Stimulated activated CD4-positive, alpha-beta T cell treated with anti-CD3 and anti-CD28 coated beads, TNF-alpha, amount 100 ng/mL, for 48 hours (primary cell): ENCODE measurements at regions not wholly inside any gene's neighbourhood (a gene's known extent, or its start where the extent isn't known, plus 50 kb on each side); places are given as distances from the start of the nearest gene placed in this dataset.
"Not testable (repeated sequence)": the region's sequence is repeated elsewhere in the genome, so short reads cannot be mapped to it uniquely, and the experiment has no call there.

Experiments used
- DNase-seq, 3 donors: peaks; one replicate each; pipeline ENCODE4 v3.0.0-alpha.2; 2020; ENCODE audit warnings: low read depth in 3 of 3

DNA sequence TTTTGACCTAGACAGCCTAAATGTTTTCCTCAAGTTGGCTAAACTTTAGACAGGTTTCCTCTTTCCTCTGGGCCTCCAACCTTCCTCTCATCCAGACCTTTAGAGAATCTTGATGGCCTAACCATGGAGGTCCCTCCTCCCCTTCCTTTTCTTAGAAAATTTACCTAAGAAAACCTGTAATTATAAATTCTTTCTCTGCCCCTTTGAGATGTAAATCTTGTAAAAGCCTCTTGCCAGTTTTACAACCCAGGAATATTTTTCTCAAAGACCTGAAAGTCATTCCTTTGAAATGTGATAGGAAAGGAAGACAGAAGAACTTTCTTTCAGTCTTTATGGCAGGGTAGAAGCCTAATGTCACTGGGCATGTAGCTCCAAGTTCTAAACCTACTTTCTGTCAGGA, 1752.6 kb upstream of the C9orf72 start:
- DNase-seq = no peak

DNA sequence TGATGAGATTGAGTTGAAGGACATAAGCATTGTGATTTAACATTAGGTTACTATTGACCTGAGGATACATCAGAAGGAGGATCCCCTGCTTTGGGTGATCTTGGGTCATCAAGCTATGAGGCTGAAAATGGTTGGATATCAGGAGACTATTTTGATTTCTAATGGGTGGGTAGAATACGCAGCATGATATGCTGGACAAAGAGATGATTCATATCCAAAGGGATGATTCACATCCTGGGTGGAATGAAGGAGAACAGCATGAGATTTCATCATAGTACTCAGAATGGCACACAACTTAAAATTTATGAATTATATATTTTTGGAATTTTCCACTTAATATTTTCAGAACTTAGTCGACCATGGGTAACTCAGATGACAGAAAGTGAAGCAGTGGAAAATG, 1759.5 kb upstream of the C9orf72 start:
- no peak for DNase-seq

DNA sequence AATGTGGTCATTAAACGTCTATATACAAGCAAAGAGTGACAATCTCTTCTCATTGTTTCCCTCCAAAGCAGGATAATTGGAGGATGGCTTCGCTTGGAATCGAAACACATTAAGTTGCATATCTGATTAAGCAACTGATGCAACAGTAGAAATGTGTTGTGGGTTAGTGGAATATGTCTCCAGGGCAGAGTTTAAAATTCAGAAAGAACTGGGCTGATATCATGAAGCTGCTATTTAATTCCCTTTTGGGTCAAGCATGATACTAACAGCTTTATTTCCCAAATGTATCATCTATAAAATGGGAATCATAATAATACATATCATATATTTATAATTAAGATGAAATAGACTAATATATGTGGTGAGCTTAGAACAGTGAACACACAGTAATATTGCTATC, 1763.0 kb upstream of the C9orf72 start:
- no peak for DNase-seq

DNA sequence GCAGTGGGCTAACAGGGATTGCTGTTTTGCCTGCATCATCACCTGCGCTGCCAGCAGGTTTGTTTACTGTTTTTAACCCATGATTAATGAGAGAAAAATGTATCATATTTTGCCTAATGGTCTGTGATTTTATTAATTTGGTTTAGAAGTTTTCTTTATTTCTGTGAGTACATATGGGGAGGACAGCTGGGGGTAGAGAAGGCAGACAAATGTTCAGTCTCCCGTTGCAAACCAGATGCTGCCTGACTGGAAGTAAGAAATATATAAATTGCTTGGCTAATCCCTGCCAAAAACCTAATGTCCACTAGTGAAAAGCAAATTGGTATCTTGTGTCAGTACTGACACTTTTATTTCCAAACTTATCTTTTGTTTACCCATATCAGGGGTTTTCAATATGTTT, 1766.1 kb upstream of the C9orf72 start:
- no peak for DNase-seq

DNA sequence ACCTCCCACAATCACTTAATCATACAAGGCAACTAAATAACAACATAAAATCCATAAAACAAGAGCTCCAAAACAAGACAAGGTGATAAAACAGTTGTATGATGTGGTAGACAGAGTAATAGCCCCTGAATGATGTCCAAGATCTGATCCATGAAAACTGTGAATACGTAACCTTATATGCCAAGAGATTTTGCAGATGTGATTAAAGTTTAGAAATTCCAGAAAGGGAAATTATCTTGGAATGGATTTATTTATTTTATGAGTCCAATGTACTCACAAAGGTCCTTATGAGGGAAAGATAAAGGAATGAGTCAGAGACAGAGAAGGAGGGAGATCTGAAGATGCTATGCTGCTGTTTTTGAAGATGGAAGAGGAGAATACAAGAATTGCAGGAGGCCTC, 1775.7 kb upstream of the C9orf72 start:
- no peak for DNase-seq

DNA sequence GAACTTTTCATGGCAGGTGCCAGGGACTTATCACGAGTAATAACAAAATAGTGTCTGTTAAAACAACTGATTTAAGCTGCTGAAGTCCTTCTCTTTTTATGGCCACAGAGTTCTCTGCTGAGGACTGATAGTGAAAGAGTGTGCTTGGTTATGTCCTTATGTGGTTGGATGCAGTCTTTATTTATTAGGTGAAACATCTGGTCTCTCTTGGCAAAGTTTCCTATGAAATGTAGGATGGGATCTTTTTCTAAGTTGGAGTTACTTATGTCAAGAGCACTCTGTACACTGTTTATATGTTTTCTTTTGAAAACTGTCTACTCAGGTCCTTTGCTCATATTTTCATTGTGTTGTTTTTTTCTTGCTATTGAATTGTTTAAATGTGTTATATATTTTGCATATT, 1816.1 kb upstream of the C9orf72 start:
- DNase-seq = no peak

DNA sequence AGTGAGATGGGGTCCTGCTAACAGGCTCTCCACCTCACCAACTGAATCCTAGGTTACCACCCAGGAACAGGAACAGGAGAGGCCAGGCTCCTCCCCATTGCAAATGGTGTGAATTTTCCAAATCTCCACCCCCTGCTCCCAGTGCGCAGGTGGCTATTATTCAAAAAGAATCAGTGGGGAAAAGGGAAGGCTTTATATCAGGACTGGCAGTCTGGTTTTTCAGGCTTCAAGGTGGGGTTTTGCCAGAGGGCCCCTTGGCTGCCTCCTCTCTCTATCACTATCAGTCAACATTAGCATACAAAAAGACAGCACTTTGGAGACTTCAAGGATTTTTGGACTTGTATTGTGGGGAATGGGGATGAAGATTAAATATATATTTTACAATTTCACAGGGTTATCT, 1817.6 kb upstream of the C9orf72 start:
- DNase-seq = no peak

DNA sequence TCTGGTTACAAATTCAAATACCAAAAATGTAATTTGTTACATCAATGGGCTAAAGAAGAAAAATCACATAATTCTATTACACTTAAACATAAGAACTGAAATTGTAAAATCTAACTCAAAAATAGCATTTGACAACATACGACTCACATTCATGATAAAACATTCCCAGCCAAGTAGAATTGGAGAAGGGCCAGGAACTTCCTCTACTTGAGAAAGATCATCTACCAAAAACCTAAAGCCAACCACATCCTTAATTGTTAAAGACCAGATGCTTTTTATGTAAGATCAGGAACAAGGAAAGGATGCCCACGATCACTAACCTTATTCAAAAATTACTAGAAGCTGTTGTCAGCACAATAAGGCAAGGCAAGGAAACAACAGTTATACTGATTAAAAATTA, 1819.8 kb upstream of the C9orf72 start:
- DNase-seq = no peak

DNA sequence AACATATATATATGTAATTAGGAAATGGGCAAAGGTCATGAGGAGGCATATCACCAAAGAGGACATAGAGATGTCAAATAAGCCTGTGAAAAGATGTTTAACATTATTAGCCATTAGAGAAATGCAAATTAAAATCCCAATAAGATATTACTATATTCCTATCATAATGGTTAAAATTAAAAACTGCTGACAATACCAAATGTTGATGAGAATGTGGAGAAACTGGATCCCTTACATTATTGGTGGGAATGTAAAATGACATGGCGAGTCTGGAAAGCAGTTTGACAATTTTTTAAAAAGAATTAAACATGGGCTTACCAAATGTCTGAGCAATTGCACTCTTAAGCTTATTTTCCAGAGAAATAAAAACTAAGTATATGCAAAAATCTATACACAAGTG, 1821.6 kb upstream of the C9orf72 start:
- no peak for DNase-seq

DNA sequence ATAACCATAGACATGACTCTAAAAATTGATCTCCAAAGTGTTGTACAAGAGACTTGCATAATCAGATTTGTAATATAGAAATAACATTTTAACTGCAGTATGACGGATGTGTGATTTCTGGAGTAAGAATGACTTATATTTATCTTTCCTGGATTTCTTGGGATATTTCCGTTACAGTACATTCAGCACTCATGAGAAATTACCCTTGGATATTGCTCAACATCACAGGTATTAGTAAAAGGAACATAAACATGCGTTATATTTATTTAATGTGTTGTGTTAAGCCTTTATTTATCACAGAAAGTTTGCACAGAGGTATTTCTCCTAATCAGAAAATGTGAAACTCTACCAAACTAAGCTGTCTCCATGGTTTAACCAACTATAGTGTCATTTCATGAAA, 1823.9 kb upstream of the C9orf72 start:
- DNase-seq = no peak

DNA sequence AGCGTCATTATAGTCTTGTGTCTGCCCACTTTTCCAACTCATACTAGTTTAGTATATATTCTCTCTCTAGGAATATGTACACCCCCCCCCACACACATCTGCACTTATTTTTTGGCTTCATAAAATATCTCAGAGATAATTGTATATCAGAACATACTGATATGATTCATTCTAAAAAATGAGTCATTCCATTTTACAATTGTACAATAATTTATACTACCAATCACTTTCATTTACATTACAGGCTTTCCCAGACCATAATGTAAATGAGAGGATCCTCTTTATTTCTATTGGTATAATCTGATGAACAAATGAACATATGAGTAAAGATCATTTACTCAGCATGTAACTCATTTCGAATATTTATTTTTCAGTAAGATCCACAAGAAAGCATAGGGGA, 1842.9 kb upstream of the C9orf72 start:
- no peak for DNase-seq

DNA sequence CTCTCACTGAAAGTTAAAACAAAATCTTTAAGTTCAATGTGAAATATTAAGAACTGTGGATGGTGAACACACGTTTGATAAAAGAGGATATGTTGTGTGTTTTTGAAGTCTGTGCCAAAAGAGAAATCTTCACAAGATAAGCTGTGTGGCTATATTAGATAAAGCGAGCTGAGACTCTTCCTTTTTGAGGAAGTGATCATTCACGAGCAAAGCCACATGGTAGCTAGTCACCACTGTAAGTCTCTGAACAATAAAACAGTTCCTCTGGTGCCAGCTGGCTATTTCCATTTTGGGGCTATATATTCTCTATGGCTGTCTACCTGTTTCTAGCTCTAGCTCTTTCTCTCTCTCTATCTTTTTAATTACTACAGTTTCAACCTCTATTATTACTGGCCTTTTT, 1849.2 kb upstream of the C9orf72 start:
- no peak for DNase-seq

DNA sequence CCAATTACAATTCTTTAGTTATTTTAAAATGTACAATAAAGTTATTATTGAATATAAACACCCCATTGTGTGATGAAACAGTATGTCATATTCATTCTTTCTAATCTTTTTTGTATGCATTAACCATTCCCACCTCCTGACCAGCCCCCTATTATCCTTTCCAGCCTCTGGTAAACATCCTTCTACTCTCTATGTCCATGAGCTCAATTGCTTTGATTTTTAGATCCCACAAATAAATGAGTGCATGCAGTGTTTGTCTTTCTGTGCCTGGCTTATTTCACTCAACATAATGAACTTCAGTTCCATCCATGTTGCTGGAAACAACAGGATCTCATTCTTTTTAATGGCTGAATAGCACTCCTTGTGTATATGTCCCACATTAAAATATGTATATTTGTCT, 1858.9 kb upstream of the C9orf72 start:
- no peak for DNase-seq

DNA sequence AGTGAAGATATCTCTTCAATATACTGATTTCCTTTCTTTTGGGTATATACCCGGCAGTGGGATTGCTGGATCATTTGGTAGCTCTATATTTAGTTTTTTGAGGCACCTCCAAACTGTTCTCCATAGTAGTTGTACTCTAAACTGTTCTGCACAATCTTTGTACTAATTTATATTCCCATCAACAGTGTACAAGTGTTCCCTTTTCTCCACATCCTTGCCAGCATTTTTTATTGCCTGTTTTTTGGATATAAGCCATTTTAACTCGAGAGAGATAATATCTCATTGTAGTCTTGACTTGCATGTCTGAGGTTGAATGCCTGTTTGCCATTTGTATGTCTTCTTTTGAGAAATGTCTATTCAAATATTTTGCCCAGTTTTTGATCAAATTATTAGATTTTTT, 1859.4 kb upstream of the C9orf72 start:
- not testable (repeated sequence) for DNase-seq

DNA sequence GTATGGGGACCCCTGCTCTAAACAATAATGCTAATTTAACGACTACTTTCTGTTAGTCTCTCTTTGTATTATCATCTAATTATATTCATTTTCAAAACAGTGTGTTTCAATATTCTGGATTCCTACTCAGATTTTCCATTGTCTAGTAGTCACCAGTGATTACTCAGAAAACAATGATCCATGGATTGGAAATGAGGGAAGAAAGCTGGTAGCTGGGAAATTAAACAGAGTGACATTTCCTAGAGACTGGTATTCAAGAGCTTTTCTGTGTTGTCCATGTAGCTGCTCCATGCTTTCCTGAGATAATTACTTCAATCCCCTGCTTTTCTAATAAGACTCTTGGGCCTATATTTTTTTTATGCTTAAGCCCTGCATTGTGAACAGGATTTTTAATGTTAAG, 1862.1 kb upstream of the C9orf72 start:
- DNase-seq = no peak

DNA sequence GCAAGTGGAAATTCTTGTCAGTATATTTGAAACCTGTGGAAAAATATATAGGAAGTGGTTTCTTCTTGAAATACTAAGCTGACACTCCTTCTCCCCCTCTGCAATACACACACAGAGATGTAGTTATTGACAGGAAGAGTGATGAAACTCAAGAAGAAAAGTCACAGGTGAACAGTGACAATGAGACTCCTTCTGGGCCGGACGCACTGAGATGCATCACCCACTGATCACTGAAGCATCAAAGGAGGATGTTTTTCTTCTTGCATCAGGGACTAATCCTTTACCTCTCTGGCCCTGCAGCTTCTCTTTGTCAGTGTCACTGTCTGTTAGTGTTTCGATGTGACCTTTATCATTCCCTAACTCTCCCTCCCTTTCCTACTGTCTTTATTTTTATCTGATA, 1864.2 kb upstream of the C9orf72 start:
- no peak for DNase-seq

DNA sequence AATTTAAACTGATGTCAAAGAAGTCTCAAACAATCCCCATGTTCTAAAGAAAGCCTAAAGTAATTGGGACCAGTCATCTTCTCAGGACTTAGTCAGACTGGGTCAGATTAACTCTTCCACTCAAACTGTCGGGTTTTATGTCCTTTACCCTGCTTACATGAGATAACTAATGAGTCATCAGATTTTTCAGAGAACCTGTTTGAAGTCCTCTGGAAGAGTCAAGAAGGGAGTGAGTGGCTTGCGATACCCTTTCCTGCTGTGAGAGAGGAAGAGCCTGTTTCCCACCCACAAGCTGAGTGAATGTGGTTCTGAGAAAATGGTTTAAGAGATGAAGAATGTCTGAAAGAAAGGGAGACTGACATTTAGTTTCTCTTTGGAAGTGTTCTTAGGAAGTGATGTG, 1866.7 kb upstream of the C9orf72 start:
- no peak for DNase-seq

DNA sequence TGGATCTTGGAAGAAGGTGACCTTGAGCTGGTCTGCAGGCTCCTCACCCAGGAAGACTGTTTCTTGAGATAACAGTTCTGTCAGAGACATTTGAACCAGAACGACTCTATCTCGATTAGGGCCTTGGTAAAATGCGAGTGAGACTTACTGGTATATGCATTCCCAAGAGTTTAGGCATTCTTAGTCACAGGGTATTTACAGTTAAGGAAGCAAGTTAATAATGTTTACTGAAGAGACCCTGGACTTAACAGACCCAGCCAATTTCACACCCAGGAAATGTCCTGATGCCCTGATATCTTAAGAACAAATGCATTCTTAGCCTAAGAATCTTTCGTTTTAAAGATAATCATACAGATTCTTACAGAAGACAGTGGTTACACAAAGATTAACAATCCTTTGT, 1867.2 kb upstream of the C9orf72 start:
- no peak for DNase-seq

DNA sequence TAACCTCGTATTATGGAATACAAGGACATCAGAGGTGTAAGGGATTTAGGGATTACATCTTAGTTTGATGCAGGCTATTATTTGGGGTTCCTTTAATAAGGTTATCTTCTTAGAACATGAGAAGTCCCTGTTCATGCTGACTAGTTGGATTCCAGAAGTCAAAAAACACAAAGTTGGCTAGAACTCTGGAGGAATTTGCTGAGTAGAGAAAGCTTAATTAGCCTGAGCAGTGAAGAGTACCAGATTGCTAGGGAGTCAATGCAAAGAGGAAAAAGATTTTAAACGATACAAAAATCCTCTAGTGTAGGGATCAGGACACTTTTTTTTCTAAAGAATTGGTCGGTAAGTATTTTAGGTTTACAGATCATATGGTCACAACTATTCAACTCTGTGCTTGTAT, 1872.5 kb upstream of the C9orf72 start:
- DNase-seq = no peak

DNA sequence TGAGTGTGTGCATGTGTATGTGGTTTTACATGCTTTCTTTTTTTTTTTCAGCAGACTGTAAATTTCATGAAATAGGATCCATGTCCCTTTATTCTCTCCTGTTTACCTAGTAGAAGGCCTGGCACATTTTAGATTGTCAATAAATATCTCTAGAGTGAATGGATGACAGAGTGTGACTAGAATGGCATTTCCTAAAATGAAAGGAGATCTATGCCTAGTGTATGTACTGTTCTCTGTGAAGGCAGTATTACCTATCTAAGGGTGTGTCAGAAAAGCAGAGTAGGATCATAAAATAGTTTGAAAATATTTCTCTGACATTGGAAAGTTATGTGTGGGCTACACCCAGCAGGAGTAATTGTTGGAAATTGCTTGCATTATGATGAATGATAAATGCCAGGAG, 1876.0 kb upstream of the C9orf72 start:
- no peak for DNase-seq

DNA sequence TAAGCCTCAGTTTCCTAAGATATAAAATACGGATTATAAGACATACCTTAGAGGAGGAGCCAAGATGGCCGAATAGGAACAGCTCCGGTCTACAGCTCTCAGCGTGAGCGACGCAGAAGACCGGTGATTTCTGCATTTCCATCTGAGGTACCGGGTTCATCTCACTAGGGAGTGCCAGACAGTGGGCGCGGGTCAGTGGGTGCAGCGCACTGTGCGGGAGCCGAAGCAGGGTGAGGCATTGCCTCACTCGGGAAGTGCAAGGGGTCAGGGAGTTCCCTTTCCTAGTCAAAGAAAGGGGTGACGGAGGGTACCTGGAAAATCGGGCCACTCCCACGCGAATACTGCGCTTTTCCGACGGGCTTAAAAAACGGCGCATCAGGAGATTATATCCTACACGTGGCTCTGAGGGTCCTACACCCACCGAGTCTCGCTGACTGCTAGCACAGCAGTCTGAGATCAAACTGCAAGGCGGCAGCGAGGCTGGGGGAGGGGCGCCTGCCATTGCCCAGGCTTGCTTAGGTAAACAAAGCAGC, 1877.1 kb upstream of the C9orf72 start:
- not testable (repeated sequence) for DNase-seq

DNA sequence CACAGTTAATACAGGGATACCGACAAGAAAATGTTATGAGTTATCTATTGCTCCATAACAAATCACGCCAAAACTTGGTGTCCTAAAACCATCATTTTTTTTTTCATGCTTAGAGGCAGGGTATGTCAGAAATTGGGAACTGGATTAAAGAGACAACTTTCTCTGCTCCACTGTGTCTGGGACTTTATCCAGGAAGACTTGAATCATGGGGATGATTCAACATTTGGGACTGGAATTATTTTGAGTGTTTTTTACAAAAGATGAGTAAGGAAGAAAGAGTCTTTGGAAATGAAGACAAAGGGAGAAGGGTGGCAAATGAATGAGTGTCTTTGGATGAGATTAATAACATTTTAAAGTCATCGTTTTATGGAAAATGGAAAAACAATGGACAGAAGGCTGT, 1883.7 kb upstream of the C9orf72 start:
- DNase-seq = no peak

DNA sequence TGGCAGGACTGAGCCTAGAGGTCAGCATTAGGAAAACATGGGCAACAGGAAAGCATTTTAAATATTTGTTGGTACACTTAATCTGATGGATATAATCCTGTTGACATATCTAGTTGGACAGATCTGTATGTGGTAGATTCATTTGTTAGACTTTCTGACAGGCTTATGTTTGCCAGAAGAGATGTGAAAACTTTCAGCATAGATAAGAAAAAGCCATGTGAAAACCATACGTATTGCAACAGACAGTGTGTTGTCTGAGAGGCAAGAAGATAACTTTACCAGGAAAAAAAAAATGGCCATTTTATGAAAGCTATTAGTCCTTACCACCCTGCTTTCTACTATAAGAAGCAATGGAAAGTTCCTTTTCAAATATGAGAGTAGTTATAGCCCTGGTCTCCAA, 1902.2 kb upstream of the C9orf72 start:
- no peak for DNase-seq

DNA sequence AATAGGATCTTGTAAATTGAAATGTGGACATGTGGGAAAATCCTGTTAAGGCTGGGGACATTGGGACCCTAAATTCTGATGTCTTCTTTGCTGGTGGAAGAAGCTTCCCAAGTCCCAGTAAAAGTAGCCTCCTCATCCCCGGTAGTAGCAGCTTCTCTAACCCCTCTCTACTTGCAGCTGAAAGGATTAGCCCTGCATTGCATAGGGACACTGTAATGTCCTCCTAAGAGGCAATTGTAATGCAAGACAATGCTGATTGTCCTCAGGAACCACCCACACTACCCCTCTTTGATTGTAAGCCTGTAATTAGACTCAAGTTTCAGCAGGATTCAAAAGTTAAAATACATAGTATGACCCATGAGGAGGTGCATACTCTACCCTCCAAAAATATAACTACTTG, 1938.4 kb upstream of the C9orf72 start:
- DNase-seq = no peak

DNA sequence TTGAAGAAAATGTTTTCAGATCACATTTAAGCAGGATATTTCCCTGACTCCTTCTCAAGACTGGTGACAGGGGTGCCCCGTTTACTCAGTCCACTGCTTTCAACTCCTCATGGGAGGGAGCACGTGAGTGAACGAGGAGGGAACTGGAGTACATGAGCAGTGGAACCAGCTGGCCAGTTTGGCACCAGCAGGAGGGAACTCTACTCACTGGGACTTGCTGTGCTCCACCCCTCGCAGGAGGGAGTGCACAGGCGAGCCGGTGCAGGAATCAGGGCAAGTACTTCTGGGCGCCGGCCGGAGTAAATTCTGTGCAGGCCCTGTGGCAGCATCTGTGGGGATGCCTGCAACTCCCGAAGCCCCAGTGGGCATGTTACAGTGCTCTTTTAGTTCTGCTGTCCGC, 1941.1 kb upstream of the C9orf72 start:
- no peak for DNase-seq
